ENCODE measurements at regions not wholly inside any gene's neighbourhood (a gene's known extent, or its start where the extent isn't known, plus 50 kb on each side); places are given as distances from the start of the nearest gene placed in this dataset.
A peak's percentile ranks its signal among the peaks of the same experiment; 100 is the strongest.

GRCh38 chr5:65068410-65068809, 299.7 kb downstream of the CWC27 start:
- Mint-ChIP-seq H3K9me3 (no peaks in the 10 kb centered on the region), H3K36me3 (ENCODE audit: insufficient read depth) (no peaks in the 10 kb centered on the region), H3K4me1 (ENCODE audit: low read depth) (no peaks in the 10 kb centered on the region), H3K4me3 (no peak overlapping the region), H3K27me3 (ENCODE audit: low read depth) (peaks cover 13% of the 10 kb centered on the region)
- ATAC-seq, result no peak
- no peak for DNase-seq

- DNase-seq (no peak), ATAC-seq (no peak)
- Mint-ChIP-seq H3K4me1 (ENCODE audit: low read depth) (no peaks in the 10 kb centered on the region), H3K9me3 (no peaks in the 10 kb centered on the region), H3K36me3 (ENCODE audit: insufficient read depth) (no peaks in the 10 kb centered on the region), H3K27me3 (ENCODE audit: low read depth) (peaks cover 9% of the 10 kb centered on the region), H3K4me3 (no peak overlapping the region)
These were observed 301.3 kb downstream of the CWC27 start for GRCh38 chr5:65070026-65070425.

- Mint-ChIP-seq H3K9me3 (no peaks in the 10 kb centered on the region), H3K4me3 (no peak overlapping the region), H3K4me1 (ENCODE audit: low read depth) (peaks cover 10% of the 10 kb centered on the region), H3K27me3 (ENCODE audit: low read depth) (peaks cover 2% of the 10 kb centered on the region), H3K36me3 (ENCODE audit: insufficient read depth) (no peaks in the 10 kb centered on the region)
- DNase-seq (no peak), ATAC-seq (no peak)
These were observed 304.1 kb downstream of the CWC27 start for GRCh38 chr5:65072850-65073249.

DNA sequence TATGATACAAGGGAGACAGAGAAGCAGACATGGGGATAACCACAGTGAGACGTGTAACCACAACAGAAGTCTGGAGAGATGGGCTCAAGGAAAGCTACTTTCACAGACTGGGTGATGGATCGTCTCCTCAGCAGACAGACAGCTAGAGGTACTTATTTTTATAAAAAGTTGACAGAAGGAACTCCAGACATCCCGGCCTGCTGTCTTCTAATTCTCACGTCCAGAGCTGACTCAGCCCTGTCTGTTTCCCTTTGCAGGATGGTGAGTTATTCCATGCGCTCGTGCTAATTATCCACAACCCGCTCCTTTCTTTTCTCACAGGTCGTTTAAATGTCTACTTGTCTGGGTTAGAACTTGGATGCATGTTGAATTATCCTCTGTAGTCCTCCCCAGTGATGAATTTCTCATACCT, 304.5 kb downstream of the CWC27 start:
- H3K4me1 Mint-ChIP-seq (ENCODE audit: low read depth), result peaks cover 10% of the 10 kb centered on the region
- no peaks in the 10 kb centered on the region for H3K36me3 Mint-ChIP-seq (ENCODE audit: insufficient read depth)
- no peaks in the 10 kb centered on the region for H3K9me3 Mint-ChIP-seq
- ATAC-seq, result no peak
- H3K27me3 Mint-ChIP-seq (ENCODE audit: low read depth), result peaks cover 2% of the 10 kb centered on the region
- no peak for DNase-seq
- no peak overlapping the region for H3K4me3 Mint-ChIP-seq

DNA sequence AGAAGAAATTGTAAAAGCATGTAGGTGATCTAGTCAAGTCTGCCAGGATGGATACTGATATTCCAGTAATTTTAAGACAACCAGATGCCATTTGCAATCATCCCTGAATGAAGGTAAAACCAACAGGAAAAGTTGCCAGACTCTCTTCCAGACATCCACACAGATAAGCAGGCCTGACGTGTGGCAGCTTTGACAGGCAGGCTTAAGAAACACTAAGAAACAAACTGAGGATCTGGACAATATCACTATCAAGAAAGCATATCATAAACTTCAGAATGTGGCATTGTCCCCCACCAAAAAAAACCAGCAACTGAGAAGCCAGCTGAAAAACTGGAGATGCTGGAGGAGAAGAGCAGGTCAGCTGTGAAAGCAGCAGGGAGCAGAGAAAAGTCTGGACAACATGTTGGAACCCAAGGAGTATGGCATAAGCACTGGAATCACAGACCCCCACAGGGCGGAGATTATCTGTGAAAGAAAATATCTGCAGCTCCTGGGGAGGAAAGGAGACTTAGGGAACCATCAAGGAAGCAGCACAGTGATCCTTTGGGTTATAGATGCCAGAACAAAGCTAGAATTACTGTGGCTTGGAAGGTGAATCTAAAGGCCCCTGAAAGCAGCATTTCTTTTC, 307.0 kb downstream of the CWC27 start:
- no peaks in the 10 kb centered on the region for H3K9me3 Mint-ChIP-seq
- peaks cover 2% of the 10 kb centered on the region for H3K27me3 Mint-ChIP-seq (ENCODE audit: low read depth)
- H3K4me1 Mint-ChIP-seq (ENCODE audit: low read depth), result peaks cover 13% of the 10 kb centered on the region
- no peak for DNase-seq
- ATAC-seq, result no peak
- H3K36me3 Mint-ChIP-seq (ENCODE audit: insufficient read depth), result no peaks in the 10 kb centered on the region
- H3K4me3 Mint-ChIP-seq, result no peak overlapping the region

GRCh38 chr5:65076251-65076869, 307.6 kb downstream of the CWC27 start:
- H3K9me3 Mint-ChIP-seq, result no peaks in the 10 kb centered on the region
- DNase-seq (peak; percentile 52), ATAC-seq (peak; percentile 95 to 97)
- H3K27me3 Mint-ChIP-seq (ENCODE audit: low read depth), result peaks cover 2% of the 10 kb centered on the region
- H3K4me3 Mint-ChIP-seq, result no peak overlapping the region
- peaks cover 13% of the 10 kb centered on the region for H3K4me1 Mint-ChIP-seq (ENCODE audit: low read depth)
- H3K36me3 Mint-ChIP-seq (ENCODE audit: insufficient read depth), result no peaks in the 10 kb centered on the region

DNA sequence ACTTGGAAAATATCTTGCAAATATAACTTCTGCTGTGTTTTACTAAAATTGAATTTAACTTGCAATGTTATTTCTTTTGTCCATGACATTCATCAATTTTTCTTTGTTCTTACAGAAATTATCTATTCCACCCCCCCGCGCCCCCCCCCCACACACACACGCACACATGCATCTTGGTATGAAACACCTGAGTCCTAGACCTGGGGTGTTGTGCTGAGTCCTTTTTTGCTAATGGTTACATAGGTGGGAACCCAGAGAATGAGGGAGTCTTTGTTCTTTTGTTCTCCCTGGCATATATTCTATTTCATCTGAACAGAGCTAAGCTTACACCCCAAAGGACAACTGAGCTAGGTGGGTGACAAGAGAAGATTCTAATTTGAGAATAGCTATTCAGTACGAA, 308.9 kb downstream of the CWC27 start:
- DNase-seq (no peak), ATAC-seq (no peak)
- Mint-ChIP-seq H3K4me3 (no peak overlapping the region), H3K27me3 (ENCODE audit: low read depth) (peaks cover 2% of the 10 kb centered on the region), H3K9me3 (no peaks in the 10 kb centered on the region), H3K36me3 (ENCODE audit: insufficient read depth) (no peaks in the 10 kb centered on the region), H3K4me1 (ENCODE audit: low read depth) (peaks cover 13% of the 10 kb centered on the region)

- H3K27me3 Mint-ChIP-seq (ENCODE audit: low read depth), result peaks cover 2% of the 10 kb centered on the region
- H3K36me3 Mint-ChIP-seq (ENCODE audit: insufficient read depth), result no peaks in the 10 kb centered on the region
- no peaks in the 10 kb centered on the region for H3K9me3 Mint-ChIP-seq
- ATAC-seq, result no peak
- peaks cover 13% of the 10 kb centered on the region for H3K4me1 Mint-ChIP-seq (ENCODE audit: low read depth)
- no peak overlapping the region for H3K4me3 Mint-ChIP-seq
- no peak for DNase-seq
These were observed 309.6 kb downstream of the CWC27 start for GRCh38 chr5:65078331-65078730.

GRCh38 chr5:65081071-65081470, 312.3 kb downstream of the CWC27 start:
- Mint-ChIP-seq H3K4me3 (no peak overlapping the region), H3K27me3 (ENCODE audit: low read depth) (peaks cover 2% of the 10 kb centered on the region), H3K4me1 (ENCODE audit: low read depth) (peaks cover 11% of the 10 kb centered on the region), H3K36me3 (ENCODE audit: insufficient read depth) (no peaks in the 10 kb centered on the region), H3K9me3 (no peaks in the 10 kb centered on the region)
- DNase-seq, result no peak
- no peak for ATAC-seq

- H3K27me3 Mint-ChIP-seq (ENCODE audit: low read depth), result peaks cover 2% of the 10 kb centered on the region
- peaks cover 2% of the 10 kb centered on the region for H3K4me1 Mint-ChIP-seq (ENCODE audit: low read depth)
- no peaks in the 10 kb centered on the region for H3K9me3 Mint-ChIP-seq
- H3K36me3 Mint-ChIP-seq (ENCODE audit: insufficient read depth), result no peaks in the 10 kb centered on the region
- DNase-seq, result no peak
- H3K4me3 Mint-ChIP-seq, result no peak overlapping the region
- no peak for ATAC-seq
These were observed 316.2 kb downstream of the CWC27 start for GRCh38 chr5:65084795-65085515.

DNA sequence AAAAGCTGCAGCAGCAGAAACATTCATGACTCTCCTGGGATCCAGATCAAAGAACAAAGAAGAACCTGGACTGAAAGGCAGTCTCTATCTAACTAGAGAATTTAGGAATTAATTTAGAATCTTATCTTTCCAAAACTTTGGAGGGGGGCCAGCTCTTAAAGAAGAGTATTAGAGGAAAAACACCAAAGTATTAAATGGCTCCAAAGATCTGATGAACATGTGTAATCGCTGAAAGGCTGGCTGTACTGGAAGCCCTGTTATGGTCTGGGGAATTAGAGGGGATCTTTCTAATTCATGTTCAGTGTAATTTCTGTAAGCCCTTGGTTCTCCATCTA, 316.8 kb downstream of the CWC27 start:
- ATAC-seq, result no peak
- DNase-seq, result no peak
- no peaks in the 10 kb centered on the region for H3K9me3 Mint-ChIP-seq
- H3K27me3 Mint-ChIP-seq (ENCODE audit: low read depth), result peaks cover 3% of the 10 kb centered on the region
- H3K4me1 Mint-ChIP-seq (ENCODE audit: low read depth), result no peaks in the 10 kb centered on the region
- H3K36me3 Mint-ChIP-seq (ENCODE audit: insufficient read depth), result no peaks in the 10 kb centered on the region
- no peak overlapping the region for H3K4me3 Mint-ChIP-seq

DNA sequence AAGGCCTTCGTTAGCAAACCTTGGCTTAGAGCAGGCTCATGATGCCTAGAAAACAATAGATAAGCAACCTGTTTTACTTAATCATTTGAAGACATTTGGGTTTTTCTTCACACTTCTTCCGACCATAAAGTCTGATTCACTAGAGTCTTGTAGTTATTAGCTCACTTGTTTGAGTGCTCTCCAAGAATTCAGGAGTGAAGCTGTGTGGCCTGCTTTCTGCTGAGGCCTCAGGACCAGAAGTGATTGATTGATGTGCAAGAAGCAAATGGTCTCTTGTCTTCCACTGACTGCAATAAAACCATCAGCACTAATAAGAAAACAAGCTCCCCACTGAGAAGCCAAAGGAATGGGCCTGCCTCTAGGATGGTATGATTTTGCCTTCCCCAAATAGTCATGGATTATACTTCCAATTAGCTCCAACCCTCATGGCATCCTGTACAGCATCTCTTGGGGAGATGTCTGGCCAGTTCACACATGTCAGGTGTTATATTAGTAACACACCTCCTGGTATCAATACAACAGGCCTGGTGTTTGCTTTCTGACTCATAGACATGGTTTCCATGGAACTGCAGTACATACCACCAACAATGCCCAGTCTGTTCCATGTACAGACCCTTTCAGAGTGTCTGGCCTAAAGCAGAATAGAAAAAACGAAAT, 317.6 kb downstream of the CWC27 start:
- Mint-ChIP-seq H3K9me3 (no peaks in the 10 kb centered on the region), H3K36me3 (ENCODE audit: insufficient read depth) (no peaks in the 10 kb centered on the region), H3K27me3 (ENCODE audit: low read depth) (peaks cover 5% of the 10 kb centered on the region), H3K4me3 (no peak overlapping the region), H3K4me1 (ENCODE audit: low read depth) (no peaks in the 10 kb centered on the region)
- ATAC-seq (no peak), DNase-seq (no peak)

DNA sequence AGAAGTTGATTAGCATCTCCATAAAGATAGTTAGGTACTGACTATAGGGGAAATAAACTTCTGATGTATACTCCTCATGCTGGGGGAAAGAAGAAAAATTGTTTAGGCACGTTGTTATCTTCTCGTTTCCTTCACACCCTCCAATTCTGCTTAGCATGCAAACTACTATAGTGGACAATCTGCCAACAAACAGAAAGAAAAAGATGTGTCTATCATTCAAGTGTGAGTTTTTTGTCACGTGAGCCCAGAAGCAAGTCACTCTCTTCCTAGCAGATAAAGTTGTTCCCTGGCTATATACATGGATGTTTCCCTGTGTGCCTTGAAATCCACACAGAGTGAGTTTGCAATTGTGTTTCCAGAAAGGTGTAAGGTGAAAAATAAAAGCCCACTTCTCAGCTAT, 318.4 kb downstream of the CWC27 start:
- Mint-ChIP-seq H3K9me3 (no peaks in the 10 kb centered on the region), H3K4me1 (ENCODE audit: low read depth) (no peaks in the 10 kb centered on the region), H3K36me3 (ENCODE audit: insufficient read depth) (no peaks in the 10 kb centered on the region), H3K4me3 (no peak overlapping the region), H3K27me3 (ENCODE audit: low read depth) (peaks cover 9% of the 10 kb centered on the region)
- DNase-seq (no peak), ATAC-seq (no peak)

DNA sequence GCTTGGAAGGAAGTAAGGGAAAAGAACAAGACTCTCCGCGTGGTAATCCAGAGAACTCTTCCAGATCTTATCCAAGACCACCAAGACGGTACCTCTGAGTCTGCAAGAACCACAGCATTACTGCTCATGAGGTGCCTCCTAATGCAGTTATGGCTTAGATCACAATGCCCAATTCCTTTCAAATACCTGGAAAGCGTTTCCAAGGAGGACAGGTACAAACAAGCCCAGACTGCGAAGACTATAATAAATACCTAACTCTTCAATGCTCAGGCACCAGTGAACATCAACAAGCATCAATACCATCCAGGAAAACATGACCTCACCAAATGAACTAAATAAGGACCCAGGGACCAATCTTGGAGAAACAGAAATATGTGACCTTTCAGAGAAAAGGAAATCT, 325.5 kb downstream of the CWC27 start:
- ATAC-seq (no peak), DNase-seq (no peak)
- Mint-ChIP-seq H3K36me3 (ENCODE audit: insufficient read depth) (no peaks in the 10 kb centered on the region), H3K9me3 (no peaks in the 10 kb centered on the region), H3K4me1 (ENCODE audit: low read depth) (no peaks in the 10 kb centered on the region), H3K27me3 (ENCODE audit: low read depth) (peaks cover 14% of the 10 kb centered on the region), H3K4me3 (no peak overlapping the region)

- Mint-ChIP-seq H3K27me3 (ENCODE audit: low read depth) (peaks cover 5% of the 10 kb centered on the region), H3K4me3 (no peak overlapping the region), H3K4me1 (ENCODE audit: low read depth) (peaks cover 9% of the 10 kb centered on the region), H3K9me3 (no peaks in the 10 kb centered on the region), H3K36me3 (ENCODE audit: insufficient read depth) (no peaks in the 10 kb centered on the region)
- ATAC-seq, result no peak
- no peak for DNase-seq
These were observed 329.7 kb downstream of the CWC27 start for GRCh38 chr5:65098393-65098792.

Data from activated T-cell treated with anti-CD3 and anti-CD28 coated beads, Interleukin-2, amount 50 U/mL, for 4 hours (primary cell).